ENCODE measurements at regions not wholly inside any gene's neighbourhood (a gene's known extent, or its start where the extent isn't known, plus 50 kb on each side); places are given as distances from the start of the nearest gene placed in this dataset.
"Not testable (repeated sequence)": the region's sequence is repeated elsewhere in the genome, so short reads cannot be mapped to it uniquely, and the experiment has no call there.

DNA sequence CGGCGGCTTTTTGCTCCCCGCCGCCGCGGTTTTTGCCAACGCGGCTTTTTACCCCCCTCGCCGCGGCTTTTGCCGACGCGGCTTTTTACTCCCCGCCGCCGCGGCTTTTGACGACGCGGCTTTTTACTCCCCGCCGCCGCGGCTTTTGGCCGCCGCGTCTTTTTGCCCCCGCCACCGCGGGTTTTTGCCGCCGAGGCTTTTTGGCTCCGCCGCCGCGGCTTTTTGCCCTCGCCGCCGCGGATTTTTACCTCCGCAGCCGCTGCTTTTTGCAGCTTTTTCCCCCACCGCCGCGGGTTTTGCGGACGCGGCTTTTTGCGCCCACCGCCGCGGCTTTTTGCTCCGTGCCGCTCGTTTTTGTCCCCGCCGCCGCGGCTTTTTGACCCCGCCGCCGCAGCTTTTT is 1971.8 kb upstream of the TPTE start:
- TF ChIP-seq, protein P1, sequence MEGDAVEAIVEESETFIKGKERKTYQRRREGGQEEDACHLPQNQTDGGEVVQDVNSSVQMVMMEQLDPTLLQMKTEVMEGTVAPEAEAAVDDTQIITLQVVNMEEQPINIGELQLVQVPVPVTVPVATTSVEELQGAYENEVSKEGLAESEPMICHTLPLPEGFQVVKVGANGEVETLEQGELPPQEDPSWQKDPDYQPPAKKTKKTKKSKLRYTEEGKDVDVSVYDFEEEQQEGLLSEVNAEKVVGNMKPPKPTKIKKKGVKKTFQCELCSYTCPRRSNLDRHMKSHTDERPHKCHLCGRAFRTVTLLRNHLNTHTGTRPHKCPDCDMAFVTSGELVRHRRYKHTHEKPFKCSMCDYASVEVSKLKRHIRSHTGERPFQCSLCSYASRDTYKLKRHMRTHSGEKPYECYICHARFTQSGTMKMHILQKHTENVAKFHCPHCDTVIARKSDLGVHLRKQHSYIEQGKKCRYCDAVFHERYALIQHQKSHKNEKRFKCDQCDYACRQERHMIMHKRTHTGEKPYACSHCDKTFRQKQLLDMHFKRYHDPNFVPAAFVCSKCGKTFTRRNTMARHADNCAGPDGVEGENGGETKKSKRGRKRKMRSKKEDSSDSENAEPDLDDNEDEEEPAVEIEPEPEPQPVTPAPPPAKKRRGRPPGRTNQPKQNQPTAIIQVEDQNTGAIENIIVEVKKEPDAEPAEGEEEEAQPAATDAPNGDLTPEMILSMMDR (IDR thresholded peaks at IDR 0.05): not testable (repeated sequence)
- not testable (repeated sequence) for TF ChIP-seq POLR2A (IDR thresholded peaks at IDR 0.05)
